GM21786 (cell line): ENCODE measurements at regions not wholly inside any gene's neighbourhood (a gene's known extent, or its start where the extent isn't known, plus 50 kb on each side); places are given as distances from the start of the nearest gene placed in this dataset.
A peak's percentile ranks its signal among the peaks of the same experiment; 100 is the strongest.
"Not testable (repeated sequence)": the region's sequence is repeated elsewhere in the genome, so short reads cannot be mapped to it uniquely, and the experiment has no call there.

Source experiments
- ATAC-seq: cut with Tn5 transposase; IDR thresholded peaks from one replicate; pipeline ENCODE4 v1.9.1; 2021; ENCODE audit not compliant: unreplicated experiment

GRCh38 chr9:16052757-16053530 lies 500.1 kb downstream of the CCDC171 start:
- no peak for ATAC-seq

- no peak for ATAC-seq
Observed at GRCh38 chr9:16057541-16057940, 504.7 kb downstream of the CCDC171 start.

- no peak for ATAC-seq
Observed at GRCh38 chr9:16058131-16058549, 505.3 kb downstream of the CCDC171 start.

GRCh38 chr9:16060436-16061129 lies 507.7 kb downstream of the CCDC171 start:
- ATAC-seq = peak; percentile 40

GRCh38 chr9:16062542-16063240 lies 509.8 kb downstream of the CCDC171 start:
- no peak for ATAC-seq

GRCh38 chr9:16063241-16063591 lies 510.4 kb downstream of the CCDC171 start:
- ATAC-seq = no peak

GRCh38 chr9:16064771-16065170 lies 511.9 kb downstream of the CCDC171 start:
- ATAC-seq = no peak

- ATAC-seq = not testable (repeated sequence)
Observed at GRCh38 chr9:16066201-16066600, 513.4 kb downstream of the CCDC171 start.

GRCh38 chr9:16068476-16068875 lies 515.6 kb downstream of the CCDC171 start:
- ATAC-seq = no peak

GRCh38 chr9:16069249-16069648 lies 516.4 kb downstream of the CCDC171 start:
- no peak for ATAC-seq

- ATAC-seq = no peak
Observed at GRCh38 chr9:16069671-16070454, 517.0 kb downstream of the CCDC171 start.

- no peak for ATAC-seq
Observed at GRCh38 chr9:16070455-16071145, 517.8 kb downstream of the CCDC171 start.

GRCh38 chr9:16071400-16071799 lies 518.6 kb downstream of the CCDC171 start:
- ATAC-seq = no peak

GRCh38 chr9:16074963-16075362 lies 522.1 kb downstream of the CCDC171 start:
- ATAC-seq = no peak

- ATAC-seq = no peak
Observed at GRCh38 chr9:16075696-16076095, 522.9 kb downstream of the CCDC171 start.

GRCh38 chr9:16076511-16076910 lies 523.7 kb downstream of the CCDC171 start:
- ATAC-seq = no peak

GRCh38 chr9:16082796-16083195 lies 530.0 kb downstream of the CCDC171 start:
- no peak for ATAC-seq

- ATAC-seq = no peak
Observed at GRCh38 chr9:16085167-16085726, 532.4 kb downstream of the CCDC171 start.

- no peak for ATAC-seq
Observed at GRCh38 chr9:16090907-16091629, 538.2 kb downstream of the CCDC171 start.
